ENCODE measurements at regions not wholly inside any gene's neighbourhood (a gene's known extent, or its start where the extent isn't known, plus 50 kb on each side); places are given as distances from the start of the nearest gene placed in this dataset.

DNA sequence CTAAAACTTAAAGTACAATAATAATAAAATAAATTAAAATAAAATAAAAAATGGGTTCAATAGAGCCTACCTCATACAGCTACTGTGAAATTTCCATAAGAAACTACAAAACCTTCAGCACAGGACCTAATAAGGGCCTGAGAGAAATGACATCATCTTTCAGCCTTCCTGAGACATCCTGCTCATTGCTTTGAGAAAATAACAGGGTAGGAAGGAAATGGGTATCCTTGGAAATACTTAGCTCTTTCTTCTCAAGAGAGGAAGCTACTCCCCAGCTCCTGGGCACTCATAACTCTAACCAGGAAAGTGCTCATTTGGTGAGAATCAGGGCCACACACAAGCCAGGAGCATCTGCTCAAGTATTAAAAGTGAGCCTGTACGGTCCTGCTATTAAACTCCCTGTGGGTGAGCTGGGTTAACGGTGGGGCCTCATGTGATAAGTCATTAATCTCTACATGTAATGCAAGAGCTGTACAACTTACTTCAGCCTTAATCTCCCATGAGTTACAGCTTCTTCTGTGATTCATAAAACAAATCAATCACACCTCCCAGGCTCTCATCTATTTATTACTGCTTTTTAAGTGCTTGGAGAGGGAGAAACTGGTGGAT, 141.4 kb downstream of the MAFB start:
- TF ChIP-seq, protein P1, sequence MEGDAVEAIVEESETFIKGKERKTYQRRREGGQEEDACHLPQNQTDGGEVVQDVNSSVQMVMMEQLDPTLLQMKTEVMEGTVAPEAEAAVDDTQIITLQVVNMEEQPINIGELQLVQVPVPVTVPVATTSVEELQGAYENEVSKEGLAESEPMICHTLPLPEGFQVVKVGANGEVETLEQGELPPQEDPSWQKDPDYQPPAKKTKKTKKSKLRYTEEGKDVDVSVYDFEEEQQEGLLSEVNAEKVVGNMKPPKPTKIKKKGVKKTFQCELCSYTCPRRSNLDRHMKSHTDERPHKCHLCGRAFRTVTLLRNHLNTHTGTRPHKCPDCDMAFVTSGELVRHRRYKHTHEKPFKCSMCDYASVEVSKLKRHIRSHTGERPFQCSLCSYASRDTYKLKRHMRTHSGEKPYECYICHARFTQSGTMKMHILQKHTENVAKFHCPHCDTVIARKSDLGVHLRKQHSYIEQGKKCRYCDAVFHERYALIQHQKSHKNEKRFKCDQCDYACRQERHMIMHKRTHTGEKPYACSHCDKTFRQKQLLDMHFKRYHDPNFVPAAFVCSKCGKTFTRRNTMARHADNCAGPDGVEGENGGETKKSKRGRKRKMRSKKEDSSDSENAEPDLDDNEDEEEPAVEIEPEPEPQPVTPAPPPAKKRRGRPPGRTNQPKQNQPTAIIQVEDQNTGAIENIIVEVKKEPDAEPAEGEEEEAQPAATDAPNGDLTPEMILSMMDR (IDR thresholded peaks at IDR 0.05), result no peak
- no peak for TF ChIP-seq POLR2A (IDR thresholded peaks at IDR 0.05)
- TF ChIP-seq EP300 (IDR thresholded peaks at IDR 0.05), result no peak

Measured in tibial nerve (tissue), 4 donors.